PFSK-1 (cell line): ENCODE measurements at regions not wholly inside any gene's neighbourhood (a gene's known extent, or its start where the extent isn't known, plus 50 kb on each side); places are given as distances from the start of the nearest gene placed in this dataset.

ENCODE experiments used
- FOXP2 ChIP-seq: optimal IDR thresholded peaks from 2 replicates; pipeline ENCODE3; 2011; ENCODE audit warnings: borderline replicate concordance, control low read depth, inconsistent platforms; ENCODE audit not compliant: insufficient read depth; ENCODE audit errors: extremely low read length, extremely low read depth
- POLR2AphosphoS5 ChIP-seq: IDR thresholded peaks from 2 replicates; pipeline ENCODE4 v1.6.1; 2012; ENCODE audit warnings: low read depth, mild to moderate bottlenecking, control low read depth, low read length, moderate library complexity
- SIN3A ChIP-seq: IDR thresholded peaks from 2 replicates; pipeline ENCODE4 v1.6.1; 2012; ENCODE audit warnings: mild to moderate bottlenecking, low read length, moderate library complexity, borderline replicate concordance; ENCODE audit not compliant: insufficient read depth
- TAF1 ChIP-seq: IDR thresholded peaks from 2 replicates; pipeline ENCODE4 v1.6.1; 2012; ENCODE audit warnings: low read length, control low read depth, borderline replicate concordance; ENCODE audit not compliant: insufficient read depth
- TF ChIP-seq, protein P1 (sequence below), 2 experiments: IDR thresholded peaks; 2 replicates each; pipeline versions ENCODE4 v1.6.1 to v1.8.0; 2011 to 2012; ENCODE audit warnings: low read depth in 2 of 2, low read length in 2 of 2, control low read depth in 1 of 2, inconsistent platforms in 1 of 2, mild to moderate bottlenecking in 1 of 2, moderate library complexity in 1 of 2; ENCODE audit not compliant: insufficient read depth in 1 of 2

DNA sequence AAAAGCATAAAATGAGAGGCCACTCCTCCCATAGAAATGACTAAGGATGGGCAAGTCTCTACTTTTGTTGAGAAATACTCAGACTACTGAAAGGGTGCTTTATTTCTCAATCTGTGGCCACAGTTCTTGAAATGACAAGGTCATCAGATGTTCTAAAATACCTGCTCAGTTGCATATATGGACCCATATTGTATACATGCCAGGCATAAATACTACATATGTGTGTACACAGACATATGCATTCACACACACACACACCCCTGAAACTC, 691.5 kb upstream of the SORCS1 start:
- TF ChIP-seq POLR2AphosphoS5 (no peak), TAF1 (no peak), SIN3A (no peak), FOXP2 (no peak)
- TF ChIP-seq, protein P1, sequence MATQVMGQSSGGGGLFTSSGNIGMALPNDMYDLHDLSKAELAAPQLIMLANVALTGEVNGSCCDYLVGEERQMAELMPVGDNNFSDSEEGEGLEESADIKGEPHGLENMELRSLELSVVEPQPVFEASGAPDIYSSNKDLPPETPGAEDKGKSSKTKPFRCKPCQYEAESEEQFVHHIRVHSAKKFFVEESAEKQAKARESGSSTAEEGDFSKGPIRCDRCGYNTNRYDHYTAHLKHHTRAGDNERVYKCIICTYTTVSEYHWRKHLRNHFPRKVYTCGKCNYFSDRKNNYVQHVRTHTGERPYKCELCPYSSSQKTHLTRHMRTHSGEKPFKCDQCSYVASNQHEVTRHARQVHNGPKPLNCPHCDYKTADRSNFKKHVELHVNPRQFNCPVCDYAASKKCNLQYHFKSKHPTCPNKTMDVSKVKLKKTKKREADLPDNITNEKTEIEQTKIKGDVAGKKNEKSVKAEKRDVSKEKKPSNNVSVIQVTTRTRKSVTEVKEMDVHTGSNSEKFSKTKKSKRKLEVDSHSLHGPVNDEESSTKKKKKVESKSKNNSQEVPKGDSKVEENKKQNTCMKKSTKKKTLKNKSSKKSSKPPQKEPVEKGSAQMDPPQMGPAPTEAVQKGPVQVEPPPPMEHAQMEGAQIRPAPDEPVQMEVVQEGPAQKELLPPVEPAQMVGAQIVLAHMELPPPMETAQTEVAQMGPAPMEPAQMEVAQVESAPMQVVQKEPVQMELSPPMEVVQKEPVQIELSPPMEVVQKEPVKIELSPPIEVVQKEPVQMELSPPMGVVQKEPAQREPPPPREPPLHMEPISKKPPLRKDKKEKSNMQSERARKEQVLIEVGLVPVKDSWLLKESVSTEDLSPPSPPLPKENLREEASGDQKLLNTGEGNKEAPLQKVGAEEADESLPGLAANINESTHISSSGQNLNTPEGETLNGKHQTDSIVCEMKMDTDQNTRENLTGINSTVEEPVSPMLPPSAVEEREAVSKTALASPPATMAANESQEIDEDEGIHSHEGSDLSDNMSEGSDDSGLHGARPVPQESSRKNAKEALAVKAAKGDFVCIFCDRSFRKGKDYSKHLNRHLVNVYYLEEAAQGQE (IDR thresholded peaks at IDR 0.05; ENCODE audit: insufficient read depth in 1 of 2, low read depth in 2 of 2, low read length in 2 of 2): no peak

DNA sequence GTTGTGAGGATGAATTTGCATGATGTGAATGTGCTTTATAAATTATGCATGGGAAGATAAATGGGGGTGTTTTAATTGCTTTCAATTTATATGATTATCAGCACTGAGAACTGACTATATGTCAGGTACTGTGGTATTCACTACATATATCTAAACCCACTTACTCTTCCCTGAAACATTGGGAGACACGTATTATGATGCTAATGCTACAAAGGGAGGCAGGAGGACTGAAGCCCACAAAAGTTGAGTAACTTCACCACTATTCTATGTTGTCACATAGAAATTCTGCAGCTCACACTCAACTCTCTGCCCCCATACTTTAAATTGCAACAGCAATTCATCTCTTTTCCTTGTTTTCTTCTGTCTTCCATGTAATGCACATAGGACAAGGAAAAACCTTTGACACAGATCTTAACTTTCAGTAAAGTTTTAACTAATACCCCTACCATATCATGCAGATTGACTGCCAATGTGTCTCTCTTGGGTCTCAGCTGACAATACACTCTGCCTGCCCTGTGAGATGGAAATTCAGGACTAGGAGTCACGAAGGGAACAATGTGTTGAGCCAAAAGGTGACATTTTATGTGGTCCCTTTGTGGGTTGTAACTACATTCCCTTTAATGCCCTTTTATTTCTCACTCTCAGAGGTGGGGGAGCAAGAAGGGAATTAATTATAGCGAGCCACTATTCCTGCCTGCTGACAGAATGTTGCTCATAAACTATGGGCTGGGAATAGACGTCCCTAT, 691.0 kb upstream of the SORCS1 start:
- no peak for TF ChIP-seq SIN3A
- TF ChIP-seq TAF1: no peak
- TF ChIP-seq POLR2AphosphoS5: no peak
- TF ChIP-seq, protein P1 (IDR thresholded peaks at IDR 0.05; ENCODE audit: insufficient read depth in 1 of 2, low read depth in 2 of 2, low read length in 2 of 2): no peak
- TF ChIP-seq FOXP2: no peak

DNA sequence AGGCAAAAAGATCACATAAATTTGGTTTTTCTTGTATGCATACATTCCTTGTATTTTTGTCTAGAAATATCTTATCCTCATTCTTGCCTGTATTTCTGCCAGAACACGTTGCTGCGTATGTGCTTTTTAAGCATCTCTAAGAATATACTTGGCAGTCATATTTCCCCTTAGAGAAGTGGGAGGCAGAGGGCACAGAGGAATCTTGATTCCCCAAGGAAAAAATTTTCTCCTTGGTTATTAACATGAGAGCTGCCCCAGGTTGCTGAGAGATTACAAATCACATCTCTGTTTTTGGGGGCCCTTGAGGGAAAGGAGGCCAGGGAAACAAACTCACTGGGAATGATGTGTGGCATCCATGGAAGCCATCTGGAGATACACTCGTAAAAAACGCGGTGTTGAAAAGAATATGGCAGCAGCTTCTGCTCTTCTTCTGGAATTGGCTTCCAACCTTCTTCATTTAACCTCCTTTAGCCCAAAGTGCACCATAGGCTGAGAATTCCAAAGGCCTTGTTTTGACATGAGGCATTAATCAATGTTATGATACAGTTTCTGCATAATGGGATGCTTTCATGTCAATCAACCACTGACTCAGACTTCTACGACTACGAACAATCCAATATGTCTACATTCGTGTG, 684.3 kb upstream of the SORCS1 start:
- TF ChIP-seq, protein P1 (IDR thresholded peaks at IDR 0.05; ENCODE audit: insufficient read depth in 1 of 2, low read depth in 2 of 2, low read length in 2 of 2): no peak
- TF ChIP-seq FOXP2: no peak
- TF ChIP-seq POLR2AphosphoS5: no peak
- no peak for TF ChIP-seq SIN3A
- no peak for TF ChIP-seq TAF1

DNA sequence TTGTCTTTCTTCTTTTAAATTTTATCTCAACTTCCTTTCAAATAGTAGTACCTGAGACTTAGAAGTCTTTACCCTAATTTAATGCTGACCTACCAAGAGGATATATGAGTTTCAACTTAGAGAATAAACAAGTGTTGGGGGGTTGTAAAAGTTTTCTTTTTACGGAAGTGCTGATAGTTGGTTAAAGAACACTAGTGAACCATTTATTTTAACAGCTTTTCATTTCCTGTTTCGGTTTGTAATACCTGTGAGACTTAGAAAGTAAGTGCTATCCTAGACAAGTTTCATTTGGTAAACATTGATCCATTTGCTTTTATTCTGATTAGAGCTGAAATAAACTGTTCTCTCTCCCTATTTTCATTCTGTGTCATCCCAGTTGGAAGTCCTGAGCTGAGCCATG, 683.1 kb upstream of the SORCS1 start:
- TF ChIP-seq FOXP2 (no peak), SIN3A (no peak), POLR2AphosphoS5 (no peak), TAF1 (no peak)
- TF ChIP-seq, protein P1 (IDR thresholded peaks at IDR 0.05; ENCODE audit: insufficient read depth in 1 of 2, low read depth in 2 of 2, low read length in 2 of 2): no peak
